Stomach (tissue), 8 donors: ENCODE measurements at regions not wholly inside any gene's neighbourhood (a gene's known extent, or its start where the extent isn't known, plus 50 kb on each side); places are given as distances from the start of the nearest gene placed in this dataset.

Source experiments
- DNase-seq, 2 donors: peaks; one replicate each; pipeline versions ENCODE4 v3.0.0 to v3.0.0-alpha.2; 2013 to 2019
- H3K27ac ChIP-seq, 5 donors: fragments of 200-600 bp in 4 of 5; sonication (generic) in 4 of 5; one replicate each; pipeline ENCODE4 v1.5.1; 2013 to 2019; ENCODE audit warnings: mild to moderate bottlenecking in 1 of 5, moderate library complexity in 1 of 5
- H3K27me3 ChIP-seq, 3 donors: fragments of 200-600 bp; sonication (generic); one replicate each; pipeline ENCODE4 v1.5.1; 2017 to 2019; ENCODE audit warnings: mixed run types in 1 of 3
- H3K36me3 ChIP-seq, 4 donors: fragments of 200-600 bp; sonication (generic); 1 replicate in 3 of 4; 2 replicates in 1 of 4; pipeline ENCODE4 v1.5.1; 2016 to 2019
- H3K4me1 ChIP-seq, 4 donors: fragments of 200-600 bp; sonication (generic); one replicate each; pipeline ENCODE4 v1.5.1; 2016 to 2019
- H3K4me3 ChIP-seq, 4 donors: fragments of 200-600 bp; sonication (generic) in 3 of 4; one replicate each; pipeline ENCODE4 v1.5.1; 2016 to 2019; ENCODE audit warnings: mild to moderate bottlenecking in 1 of 4
- H3K9me3 ChIP-seq, 4 donors: fragments of 200-600 bp; sonication (generic); one replicate each; pipeline ENCODE4 v1.5.1; 2016 to 2019
- EP300 ChIP-seq: sonication (generic); formaldehyde crosslinking; IDR thresholded peaks from one replicate; pipeline ENCODE4 v1.6.1; 2017; ENCODE audit warnings: antibody characterized with exemption
- POLR2A ChIP-seq, 4 donors: fragments of 450-650 bp; IDR thresholded peaks; one replicate each; pipeline ENCODE4 v1.6.1; 2016; ENCODE audit warnings: antibody characterized with exemption in 4 of 4, control low read depth in 2 of 4, mild to moderate bottlenecking in 1 of 4, moderate library complexity in 1 of 4
- POLR2AphosphoS5 ChIP-seq, 3 donors: sonication (generic); formaldehyde crosslinking; IDR thresholded peaks; one replicate each; pipeline ENCODE4 v1.6.1; 2016; ENCODE audit warnings: antibody characterized with exemption in 3 of 3
- WGBS, 5 donors: extraction: QIAGEN DNeasy Blood & Tissue Kit in 3 of 5; methylation state at CpG; one replicate each; pipeline versions ENCODE4 v1.1.5 to v1.1.7; 2013 to 2018; 5-methylcytosine and 5-hydroxymethylcytosine counted together
- intact Hi-C: fragments of 100-400 bp; cut with DNase I; formaldehyde crosslinking; loops from one replicate; pipeline ENCODE4 v1.15.1; 2023; ENCODE audit warnings: low total_unique reads
- TF ChIP-seq, protein P1 (sequence below), 7 experiments: fragments of 450-650 bp in 4 of 7; fragments of 200-600 bp in 3 of 7; sonication (generic) in 3 of 7; IDR thresholded peaks; one replicate each; pipeline ENCODE4 v1.5.1; 2016 to 2019; ENCODE audit warnings: antibody characterized with exemption in 7 of 7, control low read depth in 2 of 7, mild to moderate bottlenecking in 1 of 7
- donor health status: healthy with polysubstance abuse.
- donor health status: Bipolar disorder and iron deficiency.
- donor health status: healthy.

DNA sequence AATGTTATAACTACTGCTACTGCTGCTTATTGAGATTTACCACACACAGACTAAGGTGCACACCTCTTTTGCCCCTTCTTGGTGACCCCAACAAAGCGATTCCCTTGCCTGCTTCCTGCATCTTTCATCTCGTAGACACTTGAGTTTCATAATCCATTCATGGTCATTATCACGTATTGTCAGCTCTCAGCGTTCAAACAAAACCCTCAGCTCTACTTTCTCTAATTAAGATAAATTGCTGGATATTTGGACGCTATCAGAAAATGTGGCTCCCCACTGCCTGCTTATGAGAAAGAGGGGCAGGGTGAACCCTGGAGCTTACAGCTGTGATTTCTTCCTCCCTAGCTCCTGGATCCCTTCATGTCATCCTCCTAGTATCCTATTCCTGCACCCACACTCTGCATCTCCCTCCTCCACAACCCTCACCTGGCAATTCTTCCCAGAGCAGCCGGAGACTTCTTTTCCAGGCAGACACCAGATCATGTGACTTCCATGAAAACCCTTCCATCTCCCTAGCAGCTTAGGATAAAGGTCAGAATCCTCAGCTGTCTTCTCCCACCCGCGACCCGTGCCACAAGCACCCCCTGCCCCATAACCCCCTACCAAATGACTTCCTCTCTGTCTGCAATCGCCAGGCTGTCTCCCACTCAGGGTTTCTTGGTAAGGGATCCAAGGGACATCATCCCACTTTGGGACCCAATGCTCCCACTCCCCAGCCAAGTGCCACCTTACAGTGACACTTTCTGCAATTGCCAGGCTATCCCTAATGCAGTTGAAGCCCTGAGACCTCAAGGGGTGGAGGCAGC, 146.5 kb downstream of the NSG2 start:
- no peaks in the 10 kb centered on the region for H3K36me3 ChIP-seq
- 64 to 69% (median 66%) methylated on average over 10 of the region's 10 CpGs for WGBS, 5 donors
- peaks cover 0 to 5% (median 0%) of the 10 kb centered on the region in 4 donors for H3K4me1 ChIP-seq
- H3K9me3 ChIP-seq, result no peaks in the 10 kb centered on the region
- no peak overlapping the region for H3K4me3 ChIP-seq
- H3K27ac ChIP-seq, result no peak overlapping the region
- no peak for DNase-seq
- intact Hi-C loops, result no loop called here
- TF ChIP-seq POLR2AphosphoS5 (IDR thresholded peaks at IDR 0.05), result no peak
- TF ChIP-seq POLR2A (IDR thresholded peaks at IDR 0.05), result no peak
- TF ChIP-seq EP300, result no peak
- TF ChIP-seq, protein P1, sequence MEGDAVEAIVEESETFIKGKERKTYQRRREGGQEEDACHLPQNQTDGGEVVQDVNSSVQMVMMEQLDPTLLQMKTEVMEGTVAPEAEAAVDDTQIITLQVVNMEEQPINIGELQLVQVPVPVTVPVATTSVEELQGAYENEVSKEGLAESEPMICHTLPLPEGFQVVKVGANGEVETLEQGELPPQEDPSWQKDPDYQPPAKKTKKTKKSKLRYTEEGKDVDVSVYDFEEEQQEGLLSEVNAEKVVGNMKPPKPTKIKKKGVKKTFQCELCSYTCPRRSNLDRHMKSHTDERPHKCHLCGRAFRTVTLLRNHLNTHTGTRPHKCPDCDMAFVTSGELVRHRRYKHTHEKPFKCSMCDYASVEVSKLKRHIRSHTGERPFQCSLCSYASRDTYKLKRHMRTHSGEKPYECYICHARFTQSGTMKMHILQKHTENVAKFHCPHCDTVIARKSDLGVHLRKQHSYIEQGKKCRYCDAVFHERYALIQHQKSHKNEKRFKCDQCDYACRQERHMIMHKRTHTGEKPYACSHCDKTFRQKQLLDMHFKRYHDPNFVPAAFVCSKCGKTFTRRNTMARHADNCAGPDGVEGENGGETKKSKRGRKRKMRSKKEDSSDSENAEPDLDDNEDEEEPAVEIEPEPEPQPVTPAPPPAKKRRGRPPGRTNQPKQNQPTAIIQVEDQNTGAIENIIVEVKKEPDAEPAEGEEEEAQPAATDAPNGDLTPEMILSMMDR (IDR thresholded peaks at IDR 0.05), result no peak
- H3K27me3 ChIP-seq, result peaks cover 0 to 9% (median 0%) of the 10 kb centered on the region in 3 donors

DNA sequence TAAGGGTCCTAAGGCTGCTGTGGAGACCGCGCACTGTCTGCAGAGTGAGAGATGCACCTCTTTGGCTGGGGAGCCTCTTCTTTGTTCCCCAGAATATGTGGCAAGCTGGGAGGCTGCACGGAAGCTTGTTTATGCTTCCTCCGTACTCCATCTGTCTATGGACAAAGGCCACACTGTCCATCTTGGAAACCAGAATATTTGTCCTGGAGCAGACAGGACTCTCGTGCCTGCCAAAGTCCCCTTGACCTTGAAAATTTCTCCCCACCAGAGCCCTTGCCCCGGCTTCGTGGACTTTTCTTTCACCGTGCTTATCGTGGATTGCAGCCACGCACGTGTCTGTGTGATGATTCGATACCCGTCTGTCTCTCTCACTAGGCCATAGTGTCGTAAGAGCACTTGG, 147.4 kb downstream of the NSG2 start:
- H3K4me1 ChIP-seq, result peaks cover 0 to 5% (median 0%) of the 10 kb centered on the region in 4 donors
- WGBS, 5 donors, result 83 to 87% (median 85%) methylated on average over 12 to 14 of the region's 14 CpGs
- H3K9me3 ChIP-seq, result no peaks in the 10 kb centered on the region
- intact Hi-C loops, result no loop called here
- H3K27me3 ChIP-seq, result peaks cover 0 to 9% (median 0%) of the 10 kb centered on the region in 3 donors
- no peak for DNase-seq
- no peaks in the 10 kb centered on the region for H3K36me3 ChIP-seq
- TF ChIP-seq, protein P1 (IDR thresholded peaks at IDR 0.05), result no peak
- TF ChIP-seq POLR2A (IDR thresholded peaks at IDR 0.05) (no peak), EP300 (no peak), POLR2AphosphoS5 (IDR thresholded peaks at IDR 0.05) (no peak)
- H3K4me3 ChIP-seq, result no peak overlapping the region
- no peak overlapping the region for H3K27ac ChIP-seq

DNA sequence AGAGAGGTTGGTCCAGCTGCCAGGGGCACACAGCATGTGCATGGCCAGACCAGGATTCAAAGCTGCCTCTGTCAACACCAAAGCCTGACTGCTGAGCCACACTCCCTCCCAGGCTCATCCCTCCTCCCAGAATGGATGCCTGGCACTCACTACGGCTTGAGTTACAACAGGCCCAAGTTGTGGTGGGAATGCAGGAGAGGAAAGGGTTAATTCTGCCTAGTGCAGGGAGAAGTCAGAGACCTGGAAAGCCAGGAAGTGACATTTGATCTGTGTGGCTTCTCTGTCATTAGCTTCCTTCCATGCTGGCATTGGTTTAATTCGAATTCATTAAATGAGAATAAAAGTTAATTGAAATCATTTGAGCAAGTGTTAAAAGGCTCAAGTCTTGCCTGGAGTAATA, 150.0 kb downstream of the NSG2 start:
- Histone ChIP-seq H3K4me1 (no peaks in the 10 kb centered on the region), H3K36me3 (no peaks in the 10 kb centered on the region), H3K9me3 (no peaks in the 10 kb centered on the region), H3K4me3 (no peak overlapping the region), H3K27ac (no peak overlapping the region), H3K27me3 (peaks cover 0 to 9% (median 0%) of the 10 kb centered on the region in 3 donors)
- intact Hi-C loops, result no loop called here
- TF ChIP-seq POLR2A (IDR thresholded peaks at IDR 0.05) (no peak), POLR2AphosphoS5 (IDR thresholded peaks at IDR 0.05) (no peak), EP300 (no peak)
- TF ChIP-seq, protein P1 (IDR thresholded peaks at IDR 0.05), result no peak
- WGBS, 5 donors, result 24 to 38% (median 37%) methylated on average over 2 of the region's 2 CpGs
- no peak for DNase-seq

DNA sequence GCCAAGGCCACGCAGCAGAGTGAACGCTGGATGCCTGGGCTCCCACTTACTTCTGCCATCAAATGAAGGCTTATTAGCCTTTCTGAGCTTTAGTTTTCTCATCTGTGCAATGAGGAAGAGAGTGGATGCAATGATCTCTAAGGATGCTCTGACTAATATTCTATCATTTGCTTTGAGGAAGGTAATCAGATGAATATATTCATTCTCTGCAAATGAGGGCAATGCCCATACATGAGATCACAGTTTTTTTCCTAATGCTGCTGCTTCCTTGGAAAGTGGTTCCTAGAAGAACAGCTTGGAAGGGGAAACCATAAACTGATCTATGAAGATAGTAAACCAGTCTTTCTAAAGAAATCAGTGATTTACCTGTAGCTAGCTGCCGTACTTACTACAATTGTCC, 152.4 kb downstream of the NSG2 start:
- intact Hi-C loops, result no loop called here
- Histone ChIP-seq H3K27me3 (no peaks in the 10 kb centered on the region), H3K4me1 (no peaks in the 10 kb centered on the region), H3K36me3 (no peaks in the 10 kb centered on the region), H3K4me3 (no peak overlapping the region), H3K27ac (no peak overlapping the region), H3K9me3 (peaks cover 0 to 10% (median 4%) of the 10 kb centered on the region in 4 donors)
- TF ChIP-seq EP300, result no peak
- TF ChIP-seq POLR2AphosphoS5 (IDR thresholded peaks at IDR 0.05), result no peak
- TF ChIP-seq, protein P1 (IDR thresholded peaks at IDR 0.05), result no peak
- TF ChIP-seq POLR2A (IDR thresholded peaks at IDR 0.05), result no peak
- DNase-seq, result no peak
- WGBS, 5 donors, result 81 to 92% (median 88%) methylated on average over 3 of the region's 3 CpGs
